ENCODE measurements at regions not wholly inside any gene's neighbourhood (a gene's known extent, or its start where the extent isn't known, plus 50 kb on each side); places are given as distances from the start of the nearest gene placed in this dataset.

- TF ChIP-seq, protein P1, sequence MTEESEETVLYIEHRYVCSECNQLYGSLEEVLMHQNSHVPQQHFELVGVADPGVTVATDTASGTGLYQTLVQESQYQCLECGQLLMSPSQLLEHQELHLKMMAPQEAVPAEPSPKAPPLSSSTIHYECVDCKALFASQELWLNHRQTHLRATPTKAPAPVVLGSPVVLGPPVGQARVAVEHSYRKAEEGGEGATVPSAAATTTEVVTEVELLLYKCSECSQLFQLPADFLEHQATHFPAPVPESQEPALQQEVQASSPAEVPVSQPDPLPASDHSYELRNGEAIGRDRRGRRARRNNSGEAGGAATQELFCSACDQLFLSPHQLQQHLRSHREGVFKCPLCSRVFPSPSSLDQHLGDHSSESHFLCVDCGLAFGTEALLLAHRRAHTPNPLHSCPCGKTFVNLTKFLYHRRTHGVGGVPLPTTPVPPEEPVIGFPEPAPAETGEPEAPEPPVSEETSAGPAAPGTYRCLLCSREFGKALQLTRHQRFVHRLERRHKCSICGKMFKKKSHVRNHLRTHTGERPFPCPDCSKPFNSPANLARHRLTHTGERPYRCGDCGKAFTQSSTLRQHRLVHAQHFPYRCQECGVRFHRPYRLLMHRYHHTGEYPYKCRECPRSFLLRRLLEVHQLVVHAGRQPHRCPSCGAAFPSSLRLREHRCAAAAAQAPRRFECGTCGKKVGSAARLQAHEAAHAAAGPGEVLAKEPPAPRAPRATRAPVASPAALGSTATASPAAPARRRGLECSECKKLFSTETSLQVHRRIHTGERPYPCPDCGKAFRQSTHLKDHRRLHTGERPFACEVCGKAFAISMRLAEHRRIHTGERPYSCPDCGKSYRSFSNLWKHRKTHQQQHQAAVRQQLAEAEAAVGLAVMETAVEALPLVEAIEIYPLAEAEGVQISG (CRISPR knock-in tag; IDR thresholded peaks at IDR 0.05), result no peak
- TF ChIP-seq TIGD3 (CRISPR knock-in tag; IDR thresholded peaks at IDR 0.05; ENCODE audit: borderline replicate concordance) (no peak), NFIB (CRISPR knock-in tag; IDR thresholded peaks at IDR 0.05; ENCODE audit: borderline replicate concordance) (no peak), MEIS1 (CRISPR knock-in tag; IDR thresholded peaks at IDR 0.05; ENCODE audit: borderline replicate concordance) (no peak), DRAP1 (CRISPR knock-in tag; IDR thresholded peaks at IDR 0.05) (no peak), AGO1 (IDR thresholded peaks at IDR 0.05; ENCODE audit: low read depth, low read length, poor library complexity, severe bottlenecking) (no peak), ATF6 (CRISPR knock-in tag; conservative IDR thresholded peaks at IDR 0.05) (no peak)
Observed at GRCh38 chr2:204454672-204455380, 90.4 kb upstream of the PARD3B start (continued).
